ENCODE measurements at regions not wholly inside any gene's neighbourhood (a gene's known extent, or its start where the extent isn't known, plus 50 kb on each side); places are given as distances from the start of the nearest gene placed in this dataset.
A peak's percentile ranks its signal among the peaks of the same experiment; 100 is the strongest.

DNA sequence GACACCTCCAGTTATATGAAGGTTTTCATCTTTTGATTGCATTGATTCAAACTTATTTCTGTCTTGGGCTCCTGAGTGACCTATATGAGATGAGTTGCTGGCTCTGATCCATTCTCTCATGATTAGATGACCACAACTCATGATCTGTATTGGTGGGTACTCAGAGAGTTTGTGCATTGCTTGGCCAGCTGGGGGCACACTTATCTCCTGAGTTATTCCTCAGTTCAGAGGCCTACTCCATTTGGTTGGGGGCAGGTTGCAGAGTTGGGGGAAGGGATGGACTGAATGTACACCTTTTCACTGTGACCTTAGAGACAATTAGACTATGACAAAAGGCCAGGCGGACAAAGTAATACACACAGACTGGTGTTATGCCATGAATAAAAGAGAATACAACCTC is 166.2 kb upstream of the SEMA6D start:
- no peak overlapping the region for H3K4me3 ChIP-seq (ENCODE audit: low read depth, low read length)
- TF ChIP-seq, protein P1, sequence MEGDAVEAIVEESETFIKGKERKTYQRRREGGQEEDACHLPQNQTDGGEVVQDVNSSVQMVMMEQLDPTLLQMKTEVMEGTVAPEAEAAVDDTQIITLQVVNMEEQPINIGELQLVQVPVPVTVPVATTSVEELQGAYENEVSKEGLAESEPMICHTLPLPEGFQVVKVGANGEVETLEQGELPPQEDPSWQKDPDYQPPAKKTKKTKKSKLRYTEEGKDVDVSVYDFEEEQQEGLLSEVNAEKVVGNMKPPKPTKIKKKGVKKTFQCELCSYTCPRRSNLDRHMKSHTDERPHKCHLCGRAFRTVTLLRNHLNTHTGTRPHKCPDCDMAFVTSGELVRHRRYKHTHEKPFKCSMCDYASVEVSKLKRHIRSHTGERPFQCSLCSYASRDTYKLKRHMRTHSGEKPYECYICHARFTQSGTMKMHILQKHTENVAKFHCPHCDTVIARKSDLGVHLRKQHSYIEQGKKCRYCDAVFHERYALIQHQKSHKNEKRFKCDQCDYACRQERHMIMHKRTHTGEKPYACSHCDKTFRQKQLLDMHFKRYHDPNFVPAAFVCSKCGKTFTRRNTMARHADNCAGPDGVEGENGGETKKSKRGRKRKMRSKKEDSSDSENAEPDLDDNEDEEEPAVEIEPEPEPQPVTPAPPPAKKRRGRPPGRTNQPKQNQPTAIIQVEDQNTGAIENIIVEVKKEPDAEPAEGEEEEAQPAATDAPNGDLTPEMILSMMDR (IDR thresholded peaks at IDR 0.05; ENCODE audit: low read depth, low read length): peak; percentile 12; the same call in 1 of the 2 replicates

DNA sequence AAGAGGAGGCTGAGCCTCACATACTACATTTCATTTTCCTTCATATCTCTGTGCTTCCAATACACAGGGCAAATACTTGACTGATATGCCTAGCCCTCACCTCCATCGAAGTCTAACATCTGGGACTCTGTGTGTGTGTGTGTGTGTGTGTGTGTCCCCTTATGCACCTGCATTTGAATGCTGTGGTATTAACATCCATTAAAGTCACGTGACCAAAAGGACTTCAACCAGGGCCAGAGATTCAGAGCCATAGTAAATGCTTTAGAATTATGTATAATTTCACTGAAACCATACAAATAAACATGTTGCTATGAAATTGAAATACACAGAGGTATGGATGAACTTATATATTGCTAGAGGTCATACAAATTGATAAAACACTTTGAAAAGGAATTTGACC is 165.8 kb upstream of the SEMA6D start:
- H3K4me3 ChIP-seq (ENCODE audit: low read depth, low read length): no peak overlapping the region
- TF ChIP-seq, protein P1 (IDR thresholded peaks at IDR 0.05; ENCODE audit: low read depth, low read length): no peak

DNA sequence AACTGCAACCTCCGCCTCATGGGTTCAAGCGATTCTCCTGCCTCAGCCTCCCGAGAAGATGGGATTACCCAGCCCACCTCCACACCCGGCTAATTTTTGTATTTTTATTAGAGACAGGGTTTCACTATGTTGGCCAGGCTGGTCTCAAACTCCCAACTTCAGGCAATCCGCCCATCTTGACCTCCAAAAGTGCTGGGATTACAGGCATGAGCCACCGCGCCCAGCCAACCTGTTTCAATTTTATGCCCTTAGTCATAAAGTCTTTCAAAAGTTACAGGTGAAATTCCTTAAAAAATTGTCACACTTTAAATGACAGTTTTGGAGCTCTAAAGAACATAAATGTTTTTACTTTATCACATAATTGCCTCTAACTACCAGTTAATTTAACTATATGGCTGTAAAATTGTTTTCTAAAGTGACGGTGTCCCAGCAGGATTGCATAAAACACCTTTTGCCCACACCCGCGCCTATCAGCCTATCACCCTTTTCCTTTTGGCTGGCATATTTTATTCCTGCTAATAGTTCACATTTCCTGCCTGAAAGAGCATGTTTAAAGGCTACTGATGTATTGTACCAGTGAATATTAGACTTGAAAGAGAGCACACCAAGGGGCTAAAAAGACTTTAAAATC is 164.2 kb upstream of the SEMA6D start:
- no peak overlapping the region for H3K4me3 ChIP-seq (ENCODE audit: low read depth, low read length)
- TF ChIP-seq, protein P1 (IDR thresholded peaks at IDR 0.05; ENCODE audit: low read depth, low read length): no peak

DNA sequence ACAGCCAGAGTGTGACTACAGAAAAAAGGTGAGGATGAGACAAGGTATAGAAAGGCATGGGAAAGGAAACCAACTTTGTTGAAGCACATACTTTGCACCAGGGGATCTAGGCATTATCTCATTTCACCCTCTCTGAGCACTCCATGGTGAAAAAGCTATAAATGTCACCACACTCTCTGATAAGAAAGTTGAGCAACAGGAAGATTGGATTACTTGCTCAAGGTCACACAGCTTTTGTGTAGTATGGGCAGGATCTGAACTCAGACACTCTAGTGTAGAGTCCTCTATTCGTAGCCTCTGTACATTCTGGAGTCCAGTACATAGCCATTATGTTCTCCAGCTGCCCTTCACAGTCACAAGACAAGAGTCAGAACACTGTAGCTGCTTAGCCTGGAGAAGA is 163.4 kb upstream of the SEMA6D start:
- no peak overlapping the region for H3K4me3 ChIP-seq (ENCODE audit: low read depth, low read length)
- TF ChIP-seq, protein P1 (IDR thresholded peaks at IDR 0.05; ENCODE audit: low read depth, low read length): no peak

DNA sequence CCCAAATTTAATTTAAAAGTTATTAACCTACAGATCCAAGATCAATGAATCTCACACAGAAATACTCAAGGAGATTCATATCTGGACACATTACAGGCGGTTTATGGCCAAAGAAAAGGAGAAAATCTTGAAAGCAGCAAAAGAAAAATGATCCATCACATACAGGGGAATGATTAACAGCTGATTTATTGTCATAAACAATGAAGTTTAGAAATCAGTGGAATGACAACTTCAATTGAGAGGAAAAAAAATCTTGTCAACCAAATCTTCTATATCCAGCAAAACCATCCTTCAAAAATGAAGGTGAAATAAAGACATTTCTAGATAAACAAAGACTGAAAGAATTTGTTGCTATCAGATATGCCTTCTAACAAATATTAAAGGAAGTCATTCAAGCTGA is 156.2 kb upstream of the SEMA6D start:
- TF ChIP-seq, protein P1 (IDR thresholded peaks at IDR 0.05; ENCODE audit: low read depth, low read length): no peak
- no peak overlapping the region for H3K4me3 ChIP-seq (ENCODE audit: low read depth, low read length)

DNA sequence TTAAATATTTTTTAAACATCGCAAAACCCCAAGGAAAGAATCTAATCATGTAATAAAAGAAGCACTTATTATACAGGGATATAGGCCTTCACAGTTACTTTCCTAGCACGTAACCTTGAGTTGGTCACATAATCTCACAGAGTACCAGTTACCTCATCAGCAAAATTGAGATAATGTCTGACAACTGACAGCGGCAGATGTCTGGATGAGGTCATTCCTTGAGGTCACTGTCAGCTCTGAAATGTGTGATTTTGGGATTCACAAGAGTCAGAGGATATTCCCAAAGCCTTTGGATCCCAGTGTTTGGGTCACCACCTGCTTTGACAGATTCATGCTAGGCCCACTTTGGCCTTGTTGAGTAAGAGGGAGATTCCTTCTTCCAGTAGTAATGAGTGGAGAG is 151.4 kb upstream of the SEMA6D start:
- TF ChIP-seq, protein P1 (IDR thresholded peaks at IDR 0.05; ENCODE audit: low read depth, low read length): no peak
- no peak overlapping the region for H3K4me3 ChIP-seq (ENCODE audit: low read depth, low read length)

DNA sequence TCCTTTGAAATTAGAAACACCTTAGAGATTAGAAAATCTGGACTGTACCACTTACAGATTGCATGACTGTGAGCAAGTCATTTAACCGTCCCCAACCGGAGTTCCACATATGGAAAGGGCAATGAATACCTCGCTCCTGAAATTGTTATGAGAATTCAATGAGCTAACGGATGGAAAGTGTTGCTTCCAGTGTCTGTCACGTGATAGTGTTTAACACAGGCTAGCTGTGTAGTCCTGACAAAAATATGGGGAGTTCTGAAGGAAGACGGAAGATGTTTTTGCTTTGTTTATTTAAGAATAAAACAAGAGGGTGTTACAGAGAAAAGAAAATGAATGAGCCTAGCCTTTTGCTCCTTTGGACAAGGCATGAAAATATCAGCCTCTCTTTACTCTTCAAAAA is 150.7 kb upstream of the SEMA6D start:
- TF ChIP-seq, protein P1 (IDR thresholded peaks at IDR 0.05; ENCODE audit: low read depth, low read length): no peak

More for the DNA sequence above, 150.7 kb upstream of the SEMA6D start:
- no peak overlapping the region for H3K4me3 ChIP-seq (ENCODE audit: low read depth, low read length)

Measured in WI38 (cell line).